Endothelial cell of umbilical vein (primary cell): ENCODE measurements at regions not wholly inside any gene's neighbourhood (a gene's known extent, or its start where the extent isn't known, plus 50 kb on each side); places are given as distances from the start of the nearest gene placed in this dataset.

ENCODE experiments used
- BruUV-seq: library from RNA; stranded (reverse); fragments of 400-500 nt; replicated peaks from 2 replicates; lab custom pipeline; 2021; lab: Mats Ljungman, UMichigan
- CTCF ChIA-PET: fragments of 300-600, 350-600 bp; sonication (Branson Sonifier 250); formaldehyde crosslinking; loops from one replicate; lab custom pipeline; 2021; ENCODE audit warnings: antibody characterized with exemption, inconsistent platforms; lab: Charles Lee
- POLR2A ChIA-PET: fragments of 300-600, 350-600 bp; sonication (Branson Sonifier 250); formaldehyde crosslinking; loops from one replicate; lab custom pipeline; 2021; ENCODE audit warnings: antibody characterized with exemption, inconsistent platforms; lab: Charles Lee
- DNase-seq: peaks from one replicate; pipeline ENCODE4 v3.0.0-alpha.2; 2011; ENCODE audit warnings: low read depth, low spot score
- FAIRE-seq: peaks from 2 replicates; lab custom pipeline; 2011; peaks lifted over from hg19 to GRCh38; lab: Jason Lieb, UNC
- H2AFZ ChIP-seq: 2 replicates; pipeline ENCODE4 v1.6.0; 2012; ENCODE audit warnings: low read depth, low read length, control low read depth, inconsistent platforms
- H3K27ac ChIP-seq: 2 replicates; pipeline ENCODE4 v1.5.1; 2011; ENCODE audit warnings: low read depth, mild to moderate bottlenecking, control low read depth, low read length, moderate library complexity; ENCODE audit not compliant: insufficient read depth
- H3K27me3 ChIP-seq, 2 experiments: 2 replicates each; pipeline versions ENCODE4 v1.6.0 to v1.6.1; 2011; ENCODE audit warnings: low read length in 2 of 2, mixed read lengths in 1 of 2; ENCODE audit not compliant: control insufficient read depth in 2 of 2, insufficient read depth in 2 of 2
- H3K36me3 ChIP-seq, 2 experiments: 2 replicates in 1 of 2; 3 replicates in 1 of 2; pipeline ENCODE4 v1.5.1; 2011; ENCODE audit warnings: low read length in 2 of 2, mild to moderate bottlenecking in 1 of 2, moderate library complexity in 1 of 2; ENCODE audit not compliant: control insufficient read depth in 2 of 2, insufficient read depth in 2 of 2; ENCODE audit errors: extremely low read depth in 1 of 2
- H3K4me1 ChIP-seq: 3 replicates; pipeline ENCODE4 v1.5.1; 2011; ENCODE audit warnings: mild to moderate bottlenecking, low read length; ENCODE audit not compliant: control insufficient read depth, insufficient read depth; ENCODE audit errors: extremely low read depth
- H3K4me2 ChIP-seq: 2 replicates; pipeline ENCODE4 v1.6.1; 2011; ENCODE audit warnings: low read length, control low read depth, mixed read lengths; ENCODE audit not compliant: insufficient read depth
- H3K4me3 ChIP-seq, 3 experiments: fragments of 200-600 bp in 1 of 3; sonication (generic), shearing (Covaris generic) in 1 of 3; replicated peaks in 1 of 3; 2 replicates each; pipeline ENCODE4 v1.5.1; 2011 to 2016; ENCODE audit warnings: control low read depth in 3 of 3, low read length in 3 of 3, mild to moderate bottlenecking in 2 of 3, inconsistent platforms in 1 of 3, low read depth in 1 of 3, moderate library complexity in 1 of 3; ENCODE audit not compliant: insufficient read depth in 1 of 3
- H3K79me2 ChIP-seq: 2 replicates; pipeline ENCODE4 v1.6.0; 2012; ENCODE audit warnings: low read length, inconsistent platforms; ENCODE audit not compliant: control insufficient read depth, insufficient read depth
- H3K9ac ChIP-seq: replicated peaks from 2 replicates; pipeline ENCODE3; 2011; ENCODE audit warnings: low read length, control low read depth; ENCODE audit not compliant: insufficient read depth; ENCODE audit errors: extremely low read depth
- H3K9me1 ChIP-seq: replicated peaks from 3 replicates; pipeline ENCODE4 v1.6.0; 2011; ENCODE audit warnings: mild to moderate bottlenecking, low read length; ENCODE audit not compliant: control insufficient read depth, insufficient read depth; ENCODE audit errors: extremely low read depth
- H3K9me3 ChIP-seq: replicated peaks from 2 replicates; pipeline ENCODE4 v1.5.1; 2012; ENCODE audit warnings: low read length, inconsistent platforms; ENCODE audit not compliant: control insufficient read depth, insufficient read depth
- H4K20me1 ChIP-seq: replicated peaks from 2 replicates; pipeline ENCODE3; 2011; ENCODE audit warnings: mild to moderate bottlenecking, low read length; ENCODE audit not compliant: control insufficient read depth, insufficient read depth; ENCODE audit errors: extremely low read depth
- EZH2 ChIP-seq: IDR thresholded peaks from 2 replicates; pipeline ENCODE4 v1.6.1; 2012; ENCODE audit warnings: borderline replicate concordance, low read depth, mild to moderate bottlenecking, moderate library complexity, low read length, inconsistent platforms; ENCODE audit not compliant: severe bottlenecking
- FOS ChIP-seq: IDR thresholded peaks from 2 replicates; pipeline ENCODE4 v1.6.1; 2011; ENCODE audit warnings: mild to moderate bottlenecking, low read length, moderate library complexity, borderline replicate concordance; ENCODE audit not compliant: insufficient read depth
- GATA2 ChIP-seq: IDR thresholded peaks from 2 replicates; pipeline ENCODE4 v1.7.0; 2011; ENCODE audit warnings: low read depth, mild to moderate bottlenecking, moderate library complexity, mixed read lengths, low read length; ENCODE audit not compliant: insufficient read length, insufficient read depth
- JUN ChIP-seq: IDR thresholded peaks from 2 replicates; pipeline ENCODE4 v1.6.1; 2011; ENCODE audit warnings: borderline replicate concordance, low read depth; ENCODE audit not compliant: insufficient read length, insufficient read depth
- MYC ChIP-seq: IDR thresholded peaks from one replicate; pipeline ENCODE4 v1.6.1; 2011; ENCODE audit warnings: mild to moderate bottlenecking, low read depth, low read length
- POLR2A ChIP-seq: IDR thresholded peaks from 2 replicates; pipeline ENCODE4 v1.6.1; 2012; ENCODE audit warnings: low read depth, mild to moderate bottlenecking, control low read depth, low read length
- POLR2AphosphoS5 ChIP-seq: IDR thresholded peaks from 2 replicates; pipeline ENCODE4 v1.6.1; 2012; ENCODE audit warnings: low read depth, mild to moderate bottlenecking, control low read depth, low read length, moderate library complexity; ENCODE audit not compliant: insufficient read depth
- dilution Hi-C: fragments of 300-500 bp; cut with MboI; formaldehyde crosslinking; loops from one replicate; pipeline ENCODE4 v1.15.0; 2019; ENCODE audit warnings: low sequenced_read_pairs; ENCODE audit not compliant: extremely low pct_ligation_motif_present
- intact Hi-C: fragments of 100-400 bp; cut with micrococcal nuclease; formaldehyde crosslinking; loops from one replicate; pipeline ENCODE4 v1.10.0; 2022
- TF ChIP-seq, protein P1 (sequence below): IDR thresholded peaks from 2 replicates; pipeline ENCODE4 v1.6.1; 2011; ENCODE audit not compliant: insufficient read depth, insufficient read length
- TF ChIP-seq, protein P2 (sequence below), 2 donors: IDR thresholded peaks; 1 replicate in 1 of 2; 2 replicates in 1 of 2; pipeline ENCODE4 v1.5.1; 2011; ENCODE audit warnings: low read length in 2 of 2, mild to moderate bottlenecking in 2 of 2, moderate library complexity in 2 of 2, control low read depth in 1 of 2, inconsistent platforms in 1 of 2, low read depth in 1 of 2; ENCODE audit not compliant: insufficient read depth in 1 of 2; ENCODE audit errors: extremely low read depth in 1 of 2

DNA sequence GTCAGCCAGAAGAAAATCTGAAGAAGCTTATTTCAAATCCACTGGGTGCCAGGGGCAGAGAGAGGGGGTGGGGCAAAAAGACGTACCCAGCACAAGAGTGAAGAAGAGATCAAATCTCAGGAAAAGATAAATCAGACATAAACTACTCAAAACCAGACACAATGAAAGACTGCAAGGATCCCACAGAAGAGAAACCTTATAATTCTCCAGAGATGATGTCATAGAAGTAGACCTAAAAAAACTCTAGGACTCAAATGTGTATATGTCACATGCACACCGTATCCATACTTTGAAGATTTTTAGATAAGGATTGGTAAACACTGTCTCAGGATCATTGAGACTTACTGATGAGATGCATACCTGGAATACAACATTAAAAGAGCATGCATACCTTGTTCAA, 98.5 kb upstream of the PIK3CG start:
- H3K4me1 ChIP-seq = peaks cover 14% of the 10 kb centered on the region
- H3K79me2 ChIP-seq = no peaks in the 10 kb centered on the region
- dilution Hi-C loops = no loop called here
- H4K20me1 ChIP-seq = no peaks in the 10 kb centered on the region
- no peak overlapping the region for H3K9ac ChIP-seq
- H2AFZ ChIP-seq = no peak overlapping the region
- no peak overlapping the region for H3K4me3 ChIP-seq
- no peak overlapping the region for H3K27ac ChIP-seq
- POLR2A ChIA-PET = no interaction called here
- no peak overlapping the region for H3K4me2 ChIP-seq
- no peaks in the 10 kb centered on the region for H3K9me1 ChIP-seq
- H3K9me3 ChIP-seq = no peaks in the 10 kb centered on the region
- no peak for DNase-seq
- no peaks in the 10 kb centered on the region for H3K36me3 ChIP-seq
- CTCF ChIA-PET = interaction anchor here (1.2 to 1.4 kb wide), 2 partner anchors 10 to 224 kb away, joined by 5 to 7 read pairs; no protein-coding TSS in a partner anchor
- intact Hi-C loops = no loop called here
- no TSS peak for BruUV-seq
- H3K27me3 ChIP-seq = no peaks in the 10 kb centered on the region
- FAIRE-seq = no peak
- TF ChIP-seq, protein P1, sequence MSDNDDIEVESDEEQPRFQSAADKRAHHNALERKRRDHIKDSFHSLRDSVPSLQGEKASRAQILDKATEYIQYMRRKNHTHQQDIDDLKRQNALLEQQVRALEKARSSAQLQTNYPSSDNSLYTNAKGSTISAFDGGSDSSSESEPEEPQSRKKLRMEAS = no peak
- TF ChIP-seq POLR2A (no peak), EZH2 (no peak), POLR2AphosphoS5 (no peak), MYC (no peak)

DNA sequence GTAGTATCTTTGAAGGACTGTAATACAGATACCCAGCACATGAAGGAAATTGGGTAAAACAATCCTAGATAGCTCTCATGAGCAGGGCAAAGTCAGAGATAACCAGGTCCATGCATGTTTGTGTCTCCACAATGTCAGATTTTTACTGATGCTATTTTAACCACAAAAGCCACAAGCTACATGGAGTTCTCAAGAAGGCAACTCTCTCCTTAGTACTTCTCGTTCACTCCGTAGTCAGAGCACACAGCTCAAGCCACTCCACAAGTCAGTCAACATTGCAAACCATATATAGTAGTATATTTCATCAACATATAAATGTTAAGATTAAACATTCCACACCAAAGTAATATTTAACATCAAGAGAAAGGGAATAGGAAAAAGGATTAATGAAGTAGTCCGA, 98.0 kb upstream of the PIK3CG start:
- FAIRE-seq (no peak), DNase-seq (no peak)
- BruUV-seq = no TSS peak
- ChIA-PET POLR2A (no interaction called here), CTCF (interaction anchor here (1.2 kb wide), 1 partner anchor 11 kb away, joined by 7 read pairs; no protein-coding TSS in a partner anchor)
- no peak overlapping the region for H3K4me2 ChIP-seq
- intact Hi-C loops (no loop called here), dilution Hi-C loops (no loop called here)
- H3K9ac ChIP-seq = no peak overlapping the region
- H3K27me3 ChIP-seq = no peaks in the 10 kb centered on the region
- TF ChIP-seq, protein P1 = no peak
- TF ChIP-seq EZH2 (no peak), FOS (no peak), POLR2A (no peak), POLR2AphosphoS5 (no peak), GATA2 (no peak), MYC (no peak), JUN (no peak)
- TF ChIP-seq, protein P2, sequence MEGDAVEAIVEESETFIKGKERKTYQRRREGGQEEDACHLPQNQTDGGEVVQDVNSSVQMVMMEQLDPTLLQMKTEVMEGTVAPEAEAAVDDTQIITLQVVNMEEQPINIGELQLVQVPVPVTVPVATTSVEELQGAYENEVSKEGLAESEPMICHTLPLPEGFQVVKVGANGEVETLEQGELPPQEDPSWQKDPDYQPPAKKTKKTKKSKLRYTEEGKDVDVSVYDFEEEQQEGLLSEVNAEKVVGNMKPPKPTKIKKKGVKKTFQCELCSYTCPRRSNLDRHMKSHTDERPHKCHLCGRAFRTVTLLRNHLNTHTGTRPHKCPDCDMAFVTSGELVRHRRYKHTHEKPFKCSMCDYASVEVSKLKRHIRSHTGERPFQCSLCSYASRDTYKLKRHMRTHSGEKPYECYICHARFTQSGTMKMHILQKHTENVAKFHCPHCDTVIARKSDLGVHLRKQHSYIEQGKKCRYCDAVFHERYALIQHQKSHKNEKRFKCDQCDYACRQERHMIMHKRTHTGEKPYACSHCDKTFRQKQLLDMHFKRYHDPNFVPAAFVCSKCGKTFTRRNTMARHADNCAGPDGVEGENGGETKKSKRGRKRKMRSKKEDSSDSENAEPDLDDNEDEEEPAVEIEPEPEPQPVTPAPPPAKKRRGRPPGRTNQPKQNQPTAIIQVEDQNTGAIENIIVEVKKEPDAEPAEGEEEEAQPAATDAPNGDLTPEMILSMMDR (IDR thresholded peaks at IDR 0.05; ENCODE audit: extremely low read depth in 1 of 2, insufficient read depth in 1 of 2, low read depth in 1 of 2, low read length in 2 of 2) = no peak
- H3K9me1 ChIP-seq = no peaks in the 10 kb centered on the region
- no peak overlapping the region for H3K4me3 ChIP-seq
- H3K27ac ChIP-seq = no peak overlapping the region
- peaks cover 14% of the 10 kb centered on the region for H3K4me1 ChIP-seq
- H3K79me2 ChIP-seq = no peaks in the 10 kb centered on the region
- no peak overlapping the region for H2AFZ ChIP-seq
- H3K36me3 ChIP-seq = no peaks in the 10 kb centered on the region
- no peaks in the 10 kb centered on the region for H3K9me3 ChIP-seq
- H4K20me1 ChIP-seq = no peaks in the 10 kb centered on the region
